ENCODE measurements at regions not wholly inside any gene's neighbourhood (a gene's known extent, or its start where the extent isn't known, plus 50 kb on each side); places are given as distances from the start of the nearest gene placed in this dataset.
"Not testable (repeated sequence)": the region's sequence is repeated elsewhere in the genome, so short reads cannot be mapped to it uniquely, and the experiment has no call there.

DNA sequence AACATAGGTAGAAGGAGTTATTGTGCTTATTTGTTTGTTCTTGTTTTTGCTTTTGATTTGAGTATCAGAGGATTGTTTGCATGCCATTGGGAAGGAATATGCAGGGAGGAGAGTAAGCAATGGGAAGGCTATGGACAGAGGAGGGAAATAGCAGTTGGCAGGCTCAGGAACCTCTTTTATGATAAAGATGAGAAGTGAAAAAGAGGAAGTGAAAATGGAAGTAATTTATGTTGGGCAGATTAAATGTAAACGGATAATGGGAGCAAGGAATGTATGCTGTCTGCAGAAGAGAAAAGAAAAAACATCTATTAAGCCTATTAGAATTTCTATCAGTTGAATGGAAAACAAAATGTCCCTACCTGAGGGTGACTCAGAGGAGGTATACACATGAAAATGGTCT lies 90.1 kb upstream of the NPSR1 start:
- H3K27ac ChIP-seq, result no peak overlapping the region
- no peaks in the 10 kb centered on the region for H3K27me3 ChIP-seq
- H3K9me3 ChIP-seq, result no peaks in the 10 kb centered on the region
- H3K4me1 ChIP-seq, result no peaks in the 10 kb centered on the region
- WGBS, 2 donors, result 23 to 38% methylated on average over 1 of the region's 1 CpG
- no peak for DNase-seq
- intact Hi-C loops (cut with DNase I; ENCODE audit: low total_unique reads), result no loop called here
- TF ChIP-seq, protein P1, sequence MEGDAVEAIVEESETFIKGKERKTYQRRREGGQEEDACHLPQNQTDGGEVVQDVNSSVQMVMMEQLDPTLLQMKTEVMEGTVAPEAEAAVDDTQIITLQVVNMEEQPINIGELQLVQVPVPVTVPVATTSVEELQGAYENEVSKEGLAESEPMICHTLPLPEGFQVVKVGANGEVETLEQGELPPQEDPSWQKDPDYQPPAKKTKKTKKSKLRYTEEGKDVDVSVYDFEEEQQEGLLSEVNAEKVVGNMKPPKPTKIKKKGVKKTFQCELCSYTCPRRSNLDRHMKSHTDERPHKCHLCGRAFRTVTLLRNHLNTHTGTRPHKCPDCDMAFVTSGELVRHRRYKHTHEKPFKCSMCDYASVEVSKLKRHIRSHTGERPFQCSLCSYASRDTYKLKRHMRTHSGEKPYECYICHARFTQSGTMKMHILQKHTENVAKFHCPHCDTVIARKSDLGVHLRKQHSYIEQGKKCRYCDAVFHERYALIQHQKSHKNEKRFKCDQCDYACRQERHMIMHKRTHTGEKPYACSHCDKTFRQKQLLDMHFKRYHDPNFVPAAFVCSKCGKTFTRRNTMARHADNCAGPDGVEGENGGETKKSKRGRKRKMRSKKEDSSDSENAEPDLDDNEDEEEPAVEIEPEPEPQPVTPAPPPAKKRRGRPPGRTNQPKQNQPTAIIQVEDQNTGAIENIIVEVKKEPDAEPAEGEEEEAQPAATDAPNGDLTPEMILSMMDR (IDR thresholded peaks at IDR 0.05), result no peak
- no peak for TF ChIP-seq POLR2A (IDR thresholded peaks at IDR 0.05)
- H3K36me3 ChIP-seq (ENCODE audit: low read depth, missing control alignments), result no peaks in the 10 kb centered on the region
- H3K4me3 ChIP-seq, result no peak overlapping the region

DNA sequence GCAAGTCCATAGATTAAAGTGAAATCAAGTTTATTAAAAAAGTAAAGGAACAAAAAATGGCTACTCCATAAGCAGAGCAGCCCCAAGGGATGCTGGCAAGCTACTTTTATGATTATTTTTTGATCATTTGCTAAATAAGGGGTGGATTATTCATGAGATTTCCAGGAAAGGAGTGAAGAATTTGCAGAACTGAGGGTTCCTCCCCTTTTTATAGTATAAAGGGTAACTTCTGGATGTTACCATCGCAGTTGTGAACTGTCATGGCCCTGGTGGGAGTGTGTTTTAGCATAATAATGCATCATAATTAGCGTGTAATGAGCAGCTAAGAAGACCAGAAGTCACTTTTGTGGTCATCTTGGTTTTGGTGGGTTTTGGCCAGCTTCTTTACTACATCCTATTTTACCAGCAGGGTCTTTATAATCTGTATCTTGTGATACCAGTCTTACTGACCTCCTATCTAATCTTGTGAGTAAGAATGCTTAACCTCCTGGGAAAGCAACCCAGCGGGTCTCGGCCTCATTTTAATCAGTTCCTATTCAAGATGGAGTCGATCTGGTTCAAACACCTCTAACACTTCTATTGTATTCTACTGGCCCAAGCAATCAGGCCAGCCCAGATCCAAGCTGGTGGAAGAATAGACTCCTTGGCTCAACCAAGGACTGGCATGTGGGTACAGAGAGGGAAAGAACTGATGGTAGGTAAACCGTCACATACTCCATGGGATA lies 87.9 kb upstream of the NPSR1 start:
- no peaks in the 10 kb centered on the region for H3K36me3 ChIP-seq (ENCODE audit: low read depth, missing control alignments)
- TF ChIP-seq POLR2A (IDR thresholded peaks at IDR 0.05), result no peak
- TF ChIP-seq, protein P1 (IDR thresholded peaks at IDR 0.05), result no peak
- no peak for DNase-seq
- no peak overlapping the region for H3K27ac ChIP-seq
- 87% methylated on average over 6 of the region's 6 CpGs for WGBS, 2 donors
- H3K9me3 ChIP-seq, result no peaks in the 10 kb centered on the region
- no peaks in the 10 kb centered on the region for H3K4me1 ChIP-seq
- H3K4me3 ChIP-seq, result no peak overlapping the region
- intact Hi-C loops (cut with DNase I; ENCODE audit: low total_unique reads), result no loop called here
- H3K27me3 ChIP-seq, result no peaks in the 10 kb centered on the region

DNA sequence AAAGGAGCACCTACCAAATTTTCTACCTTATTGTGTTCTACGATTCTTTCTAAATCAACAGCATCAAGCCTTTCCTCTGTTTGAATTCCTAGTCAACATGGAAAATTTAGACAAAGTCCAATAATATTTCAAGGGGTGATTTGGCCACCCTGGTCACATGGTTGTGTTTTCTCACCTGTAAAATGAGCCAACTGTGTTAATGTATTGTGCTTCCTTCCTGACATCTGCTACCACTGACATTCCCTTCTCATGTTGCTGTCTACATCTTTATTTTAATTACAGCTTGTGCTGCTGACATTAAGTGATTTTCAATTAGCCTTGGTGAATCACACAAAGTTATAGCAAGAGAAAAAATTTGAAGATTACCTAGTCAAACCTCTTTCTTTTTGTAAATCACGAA lies 83.0 kb upstream of the NPSR1 start:
- Histone ChIP-seq H3K27ac (no peak overlapping the region), H3K36me3 (ENCODE audit: low read depth, missing control alignments) (no peaks in the 10 kb centered on the region), H3K27me3 (no peaks in the 10 kb centered on the region), H3K4me3 (no peak overlapping the region), H3K4me1 (no peaks in the 10 kb centered on the region), H3K9me3 (no peaks in the 10 kb centered on the region)
- DNase-seq, result no peak
- 85 to 89% methylated on average over 2 of the region's 2 CpGs for WGBS, 2 donors
- intact Hi-C loops (cut with DNase I; ENCODE audit: low total_unique reads), result no loop called here
- TF ChIP-seq, protein P1 (IDR thresholded peaks at IDR 0.05), result no peak
- TF ChIP-seq POLR2A (IDR thresholded peaks at IDR 0.05), result no peak

DNA sequence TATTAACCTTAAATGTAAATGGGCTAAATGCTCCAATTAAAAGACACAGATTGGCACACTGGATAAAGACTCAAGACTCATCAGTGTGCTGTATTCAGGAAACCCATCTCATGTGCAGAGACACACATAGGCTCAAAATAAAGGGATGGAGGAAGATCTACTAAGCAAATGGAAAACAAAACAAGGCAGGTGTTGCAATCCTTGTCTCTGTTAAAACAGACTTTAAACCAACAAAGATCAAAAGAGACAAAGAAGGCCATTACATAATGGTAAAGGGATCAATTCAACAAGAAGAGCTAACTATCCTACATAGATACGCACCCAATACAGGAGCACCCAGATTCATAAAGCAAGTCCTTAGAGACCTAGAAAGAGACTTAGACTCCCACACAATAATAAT lies 80.1 kb upstream of the NPSR1 start:
- H3K27ac ChIP-seq; H3K9me3 ChIP-seq; H3K36me3 ChIP-seq (ENCODE audit: low read depth, missing control alignments); H3K27me3 ChIP-seq; H3K4me1 ChIP-seq; intact Hi-C loops (cut with DNase I; ENCODE audit: low total_unique reads); H3K4me3 ChIP-seq; DNase-seq: not testable (repeated sequence)
- 97 to 100% methylated on average over 1 of the region's 1 CpG for WGBS, 2 donors

DNA sequence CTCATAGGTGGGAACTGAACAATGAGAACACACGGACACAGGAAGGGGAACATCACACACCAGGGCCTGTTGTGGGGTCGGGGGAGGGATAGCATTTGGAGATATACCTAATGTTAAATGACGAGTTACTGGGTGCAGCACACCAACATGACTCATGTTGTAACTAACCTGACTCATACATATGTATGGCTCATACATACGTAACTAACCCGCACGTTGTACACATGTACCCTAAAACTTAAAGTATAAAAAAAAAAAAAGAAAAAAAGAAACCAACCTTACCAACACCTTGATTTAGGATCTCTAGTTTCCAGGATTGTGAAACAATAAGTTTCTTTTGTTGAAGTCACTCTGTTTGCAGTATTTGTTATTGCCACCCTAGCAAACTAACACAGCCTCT lies 76.3 kb upstream of the NPSR1 start:
- 94 to 95% methylated on average over 6 of the region's 6 CpGs for WGBS, 2 donors
- not testable (repeated sequence) for H3K36me3 ChIP-seq (ENCODE audit: low read depth, missing control alignments)

DNA sequence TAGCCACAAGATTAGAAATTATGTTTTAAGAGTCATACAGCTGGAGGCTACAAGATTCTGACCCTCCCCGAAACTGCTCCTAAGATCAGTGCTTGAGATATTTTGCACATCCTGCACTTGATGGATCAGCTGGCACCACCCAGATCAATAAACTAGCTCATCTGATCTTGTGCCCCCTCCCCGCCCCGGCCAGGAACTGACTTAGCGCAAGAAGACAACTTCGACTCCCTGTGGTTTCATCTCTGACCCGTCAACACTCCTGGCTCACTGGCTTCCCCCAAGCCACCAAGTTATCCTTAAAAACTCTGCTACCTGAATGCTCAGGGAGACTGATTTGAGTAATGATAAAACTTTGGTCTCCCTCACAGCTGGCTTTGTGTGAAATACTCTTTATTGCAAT lies 73.5 kb upstream of the NPSR1 start:
- Histone ChIP-seq H3K9me3 (no peaks in the 10 kb centered on the region), H3K27ac (no peak overlapping the region), H3K27me3 (no peaks in the 10 kb centered on the region), H3K4me3 (no peak overlapping the region), H3K36me3 (ENCODE audit: low read depth, missing control alignments) (no peaks in the 10 kb centered on the region), H3K4me1 (no peaks in the 10 kb centered on the region)
- 94 to 97% methylated on average over 6 of the region's 6 CpGs for WGBS, 2 donors
- intact Hi-C loops (cut with DNase I; ENCODE audit: low total_unique reads), result no loop called here
- no peak for TF ChIP-seq POLR2A (IDR thresholded peaks at IDR 0.05)
- TF ChIP-seq, protein P1 (IDR thresholded peaks at IDR 0.05), result no peak
- DNase-seq, result no peak

More for the DNA sequence above, 76.3 kb upstream of the NPSR1 start:
- H3K4me1 ChIP-seq; DNase-seq; H3K4me3 ChIP-seq; H3K27me3 ChIP-seq; H3K27ac ChIP-seq; H3K9me3 ChIP-seq; intact Hi-C loops (cut with DNase I; ENCODE audit: low total_unique reads): not testable (repeated sequence)

Data from testis (tissue), 2 donors.